Mesenchymal stem cell (in vitro differentiated cells and primary cell): ENCODE measurements at regions not wholly inside any gene's neighbourhood (a gene's known extent, or its start where the extent isn't known, plus 50 kb on each side); places are given as distances from the start of the nearest gene placed in this dataset.

Experiments
- DNase-seq: peaks from one replicate; pipeline ENCODE4 v3.0.0-alpha.2; 2013
- H2AFZ ChIP-seq: one replicate; pipeline ENCODE4 v1.6.1; 2013; ENCODE audit warnings: low read depth, mild to moderate bottlenecking, control low read depth, inconsistent platforms, low read length, moderate library complexity
- H2AK5ac ChIP-seq: 2 replicates; pipeline ENCODE4 v1.6.1; 2013; ENCODE audit warnings: low read length, moderate library complexity, mild to moderate bottlenecking, inconsistent platforms; ENCODE audit not compliant: severe bottlenecking
- H2BK120ac ChIP-seq: one replicate; pipeline ENCODE4 v1.6.1; 2013; ENCODE audit warnings: low read depth, mild to moderate bottlenecking, inconsistent platforms, low read length, moderate library complexity
- H2BK12ac ChIP-seq, 2 experiments: one replicate each; pipeline ENCODE4 v1.6.1; 2013; ENCODE audit warnings: inconsistent platforms in 2 of 2, low read length in 2 of 2, mild to moderate bottlenecking in 2 of 2, moderate library complexity in 2 of 2, control low read depth in 1 of 2
- H2BK15ac ChIP-seq: one replicate; pipeline ENCODE4 v1.6.1; 2013; ENCODE audit warnings: mild to moderate bottlenecking, low read depth, inconsistent platforms; ENCODE audit not compliant: poor library complexity, severe bottlenecking
- H2BK5ac ChIP-seq: 2 replicates; pipeline ENCODE4 v1.6.1; 2013; ENCODE audit warnings: low read depth, mild to moderate bottlenecking, low read length, control low read depth, inconsistent platforms; ENCODE audit not compliant: poor library complexity, severe bottlenecking
- H3K14ac ChIP-seq, 2 experiments: one replicate each; pipeline ENCODE4 v1.6.1; 2013; ENCODE audit warnings: inconsistent platforms in 2 of 2, low read length in 2 of 2, control low read depth in 1 of 2, mild to moderate bottlenecking in 1 of 2, moderate library complexity in 1 of 2
- H3K18ac ChIP-seq, 2 experiments: one replicate each; pipeline ENCODE4 v1.6.1; 2013; ENCODE audit warnings: inconsistent platforms in 2 of 2, low read length in 2 of 2, control low read depth in 1 of 2, low read depth in 1 of 2, mild to moderate bottlenecking in 1 of 2
- H3K23ac ChIP-seq, 2 experiments: one replicate each; pipeline ENCODE4 v1.6.1; 2013; ENCODE audit warnings: inconsistent platforms in 2 of 2, low read length in 2 of 2, mild to moderate bottlenecking in 2 of 2, moderate library complexity in 2 of 2, control low read depth in 1 of 2
- H3K27ac ChIP-seq: 2 replicates; pipeline ENCODE4 v1.5.1; 2013; ENCODE audit warnings: mild to moderate bottlenecking, moderate library complexity, low read length, control low read depth, inconsistent platforms; ENCODE audit not compliant: poor library complexity, severe bottlenecking
- H3K27me3 ChIP-seq, 2 experiments: 2 replicates each; pipeline versions ENCODE4 v1.6.1 to v1.7.0; 2013; ENCODE audit warnings: low read length in 2 of 2, mild to moderate bottlenecking in 2 of 2, moderate library complexity in 2 of 2, control low read depth in 1 of 2, inconsistent platforms in 1 of 2; ENCODE audit not compliant: control insufficient read depth in 1 of 2, insufficient read depth in 1 of 2
- H3K36me3 ChIP-seq, 2 experiments: 2 replicates each; pipeline versions ENCODE4 v1.6.1 to v1.7.0; 2013; ENCODE audit warnings: low read length in 2 of 2, control low read depth in 1 of 2, inconsistent platforms in 1 of 2, low read depth in 1 of 2, mild to moderate bottlenecking in 1 of 2; ENCODE audit not compliant: insufficient read depth in 2 of 2, control insufficient read depth in 1 of 2
- H3K4ac ChIP-seq, 2 experiments: one replicate each; pipeline ENCODE4 v1.6.1; 2013; ENCODE audit warnings: inconsistent platforms in 2 of 2, low read length in 2 of 2, mild to moderate bottlenecking in 2 of 2, moderate library complexity in 2 of 2, control low read depth in 1 of 2, low read depth in 1 of 2
- H3K4me1 ChIP-seq: 2 replicates; pipeline ENCODE4 v1.6.1; 2013; ENCODE audit warnings: low read depth, low read length, control low read depth; ENCODE audit not compliant: control insufficient read depth, insufficient read depth
- H3K4me2 ChIP-seq: 2 replicates; pipeline ENCODE4 v1.6.1; 2013; ENCODE audit warnings: low read length, mild to moderate bottlenecking, inconsistent platforms; ENCODE audit not compliant: poor library complexity, severe bottlenecking
- H3K4me3 ChIP-seq, 2 experiments: 2 replicates each; pipeline versions ENCODE4 v1.5.1 to v1.7.0; 2013; ENCODE audit warnings: low read length in 2 of 2, mild to moderate bottlenecking in 2 of 2, control low read depth in 1 of 2, low read depth in 1 of 2; ENCODE audit not compliant: insufficient read depth in 1 of 2
- H3K79me1 ChIP-seq: replicated peaks from 2 replicates; pipeline ENCODE4 v1.6.1; 2013; ENCODE audit warnings: mild to moderate bottlenecking, control low read depth, low read length, inconsistent platforms; ENCODE audit not compliant: poor library complexity, severe bottlenecking
- H3K9ac ChIP-seq: 2 replicates; pipeline ENCODE4 v1.7.0; 2013; ENCODE audit warnings: mild to moderate bottlenecking, low read length, moderate library complexity
- H3K9me3 ChIP-seq: 2 replicates; pipeline ENCODE4 v1.7.0; 2013; ENCODE audit warnings: mild to moderate bottlenecking, low read length; ENCODE audit not compliant: control insufficient read depth
- H4K8ac ChIP-seq: one replicate; pipeline ENCODE4 v1.6.1; 2013; ENCODE audit warnings: inconsistent platforms, mild to moderate bottlenecking, low read length, moderate library complexity
- H4K91ac ChIP-seq: one replicate; pipeline ENCODE4 v1.6.1; 2013; ENCODE audit warnings: mild to moderate bottlenecking, low read length, inconsistent platforms
- WGBS: methylation state at CpG from one replicate; pipeline ENCODE4 v1.1.7; 2013; ENCODE audit warnings: mixed read lengths; 5-methylcytosine and 5-hydroxymethylcytosine counted together

GRCh38 chr1:68973459-68974244 lies 476.8 kb upstream of the DEPDC1 start:
- Histone ChIP-seq H3K14ac (no peak overlapping the region), H2BK12ac (no peak overlapping the region), H3K79me1 (no peaks in the 10 kb centered on the region)

GRCh38 chr1:68974447-68974846 lies 477.6 kb upstream of the DEPDC1 start:
- no peak overlapping the region for H3K4me2 ChIP-seq
- H3K79me1 ChIP-seq = no peaks in the 10 kb centered on the region
- peaks cover 4% of the 10 kb centered on the region for H3K4me1 ChIP-seq
- no peak overlapping the region for H2BK5ac ChIP-seq
- no peak overlapping the region for H3K4me3 ChIP-seq
- H4K91ac ChIP-seq = no peak overlapping the region
- H3K27me3 ChIP-seq = no peaks in the 10 kb centered on the region
- H3K36me3 ChIP-seq = no peaks in the 10 kb centered on the region
- H3K23ac ChIP-seq = no peak overlapping the region
- H2BK12ac ChIP-seq = no peak overlapping the region
- no peak overlapping the region for H2AK5ac ChIP-seq
- no peak overlapping the region for H3K14ac ChIP-seq
- H3K9me3 ChIP-seq = no peaks in the 10 kb centered on the region
- H4K8ac ChIP-seq = no peak overlapping the region
- no peak overlapping the region for H3K18ac ChIP-seq
- H3K27ac ChIP-seq = no peak overlapping the region
- no peak overlapping the region for H2BK120ac ChIP-seq
- H2BK15ac ChIP-seq = no peak overlapping the region
- H2AFZ ChIP-seq = no peak overlapping the region
- no peak overlapping the region for H3K4ac ChIP-seq
- no peak for DNase-seq
- H3K9ac ChIP-seq = peak overlapping the region; percentile 6
- 82% methylated on average over 5 of the region's 5 CpGs for WGBS

More at GRCh38 chr1:68973459-68974244, 476.8 kb upstream of the DEPDC1 start:
- no peaks in the 10 kb centered on the region for H3K36me3 ChIP-seq
- H3K27me3 ChIP-seq = no peaks in the 10 kb centered on the region
- no peaks in the 10 kb centered on the region for H3K9me3 ChIP-seq
- no peak overlapping the region for H2BK15ac ChIP-seq
- H3K4ac ChIP-seq = no peak overlapping the region
- no peak overlapping the region for H3K27ac ChIP-seq
- H4K8ac ChIP-seq = no peak overlapping the region
- WGBS = 89% methylated on average over 2 of the region's 6 CpGs
- H2AK5ac ChIP-seq = no peak overlapping the region
- no peak overlapping the region for H3K4me2 ChIP-seq
- DNase-seq = peak; percentile 8
- H3K18ac ChIP-seq = no peak overlapping the region
- H4K91ac ChIP-seq = no peak overlapping the region
- peak overlapping the region; percentile 6 for H3K9ac ChIP-seq
- H3K4me3 ChIP-seq = no peak overlapping the region
- H3K4me1 ChIP-seq = peaks cover 5% of the 10 kb centered on the region
- H3K23ac ChIP-seq = no peak overlapping the region
- no peak overlapping the region for H2BK120ac ChIP-seq
- H2BK5ac ChIP-seq = no peak overlapping the region
- no peak overlapping the region for H2AFZ ChIP-seq

GRCh38 chr1:68975212-68975933 lies 478.5 kb upstream of the DEPDC1 start:
- peak; percentile 37 for DNase-seq
- Histone ChIP-seq H3K9ac (peak overlapping the region; percentile 24), H3K9me3 (no peaks in the 10 kb centered on the region), H2BK15ac (no peak overlapping the region), H3K4me1 (no peaks in the 10 kb centered on the region), H3K4me2 (no peak overlapping the region), H4K91ac (no peak overlapping the region), H3K14ac (no peak overlapping the region), H3K18ac (no peak overlapping the region), H3K36me3 (no peaks in the 10 kb centered on the region), H3K23ac (no peak overlapping the region), H2BK5ac (no peak overlapping the region), H2BK120ac (no peak overlapping the region), H3K27me3 (no peaks in the 10 kb centered on the region), H3K4ac (no peak overlapping the region), H2BK12ac (no peak overlapping the region), H3K4me3 (no peak overlapping the region), H3K27ac (no peak overlapping the region), H3K79me1 (no peaks in the 10 kb centered on the region), H2AK5ac (no peak overlapping the region), H4K8ac (no peak overlapping the region), H2AFZ (no peak overlapping the region)
- WGBS = 74% methylated on average over 1 of the region's 4 CpGs

GRCh38 chr1:68976916-68977610 lies 480.2 kb upstream of the DEPDC1 start:
- H3K9me3 ChIP-seq = no peaks in the 10 kb centered on the region

More at GRCh38 chr1:68976916-68977610, 480.2 kb upstream of the DEPDC1 start:
- no peak overlapping the region for H2BK15ac ChIP-seq
- H2BK12ac ChIP-seq = no peak overlapping the region
- no peak overlapping the region for H3K14ac ChIP-seq
- H3K79me1 ChIP-seq = no peaks in the 10 kb centered on the region
- no peak overlapping the region for H3K4me2 ChIP-seq
- no peak overlapping the region for H3K27ac ChIP-seq
- no peaks in the 10 kb centered on the region for H3K36me3 ChIP-seq
- no peak overlapping the region for H3K9ac ChIP-seq
- H3K4ac ChIP-seq = no peak overlapping the region
- no peak overlapping the region for H2AFZ ChIP-seq
- no peak overlapping the region for H3K4me3 ChIP-seq
- H2BK5ac ChIP-seq = no peak overlapping the region
- WGBS = 85% methylated on average over 2 of the region's 4 CpGs
- no peak overlapping the region for H4K8ac ChIP-seq
- H2BK120ac ChIP-seq = no peak overlapping the region
- H2AK5ac ChIP-seq = no peak overlapping the region
- H3K27me3 ChIP-seq = no peaks in the 10 kb centered on the region
- no peak overlapping the region for H4K91ac ChIP-seq
- H3K23ac ChIP-seq = no peak overlapping the region
- no peak for DNase-seq
- no peaks in the 10 kb centered on the region for H3K4me1 ChIP-seq
- H3K18ac ChIP-seq = no peak overlapping the region
